Activated CD8-positive, alpha-beta T cell treated with anti-CD3 and anti-CD28 coated beads for 36 hours (primary cell): ENCODE measurements at regions not wholly inside any gene's neighbourhood (a gene's known extent, or its start where the extent isn't known, plus 50 kb on each side); places are given as distances from the start of the nearest gene placed in this dataset.

Source experiments
- ATAC-seq: fragments of 200-7000 bp; cut with Tn5 transposase; one replicate; pipeline ENCODE4 v1.10.0; 2021; ENCODE audit warnings: mild to moderate bottlenecking, moderate library complexity
- CTCF ChIA-PET: fragments of 350-600 bp; sonication (Branson Sonifier 250); formaldehyde crosslinking; loops from one replicate; lab custom pipeline; 2021; ENCODE audit warnings: antibody characterized with exemption; lab: Charles Lee
- POLR2A ChIA-PET: fragments of 350-600 bp; sonication (Branson Sonifier 250); formaldehyde crosslinking; loops from one replicate; lab custom pipeline; 2021; ENCODE audit warnings: antibody characterized with exemption; lab: Charles Lee
- DNase-seq: peaks from one replicate; pipeline ENCODE4 v3.0.0-alpha.2; 2020
- H3K27ac Mint-ChIP-seq: one replicate; pipeline ENCODE4 v1.8.0; 2021; ENCODE audit warnings: mild to moderate bottlenecking, mixed read lengths
- H3K27me3 Mint-ChIP-seq: one replicate; pipeline ENCODE4 v1.8.0; 2021; ENCODE audit warnings: mixed read lengths
- H3K36me3 Mint-ChIP-seq: one replicate; pipeline ENCODE4 v1.8.0; 2021; ENCODE audit warnings: low read depth, mixed read lengths
- H3K4me1 Mint-ChIP-seq: one replicate; pipeline ENCODE4 v1.8.0; 2021; ENCODE audit warnings: low read depth, mixed read lengths
- H3K4me3 Mint-ChIP-seq: one replicate; pipeline ENCODE4 v1.8.0; 2021; ENCODE audit warnings: mild to moderate bottlenecking, moderate library complexity, mixed read lengths
- H3K9me3 Mint-ChIP-seq: one replicate; pipeline ENCODE4 v1.8.0; 2021; ENCODE audit warnings: mixed read lengths
- CTCF ChIP-seq: fragments of 200-600 bp; IDR thresholded peaks from one replicate; pipeline ENCODE4 v1.8.0; 2022; ENCODE audit warnings: antibody characterized with exemption, mild to moderate bottlenecking
- intact Hi-C: fragments of 100-400 bp; cut with micrococcal nuclease; formaldehyde crosslinking; loops from one replicate; pipeline ENCODE4 v1.10.0; 2022

- no peaks in the 10 kb centered on the region for H3K9me3 Mint-ChIP-seq
- TF ChIP-seq CTCF: no peak
- POLR2A ChIA-PET: no interaction called here
- no peak overlapping the region for H3K27ac Mint-ChIP-seq
- H3K36me3 Mint-ChIP-seq: peaks cover 29% of the 10 kb centered on the region
- ATAC-seq (no peak), DNase-seq (no peak)
- H3K27me3 Mint-ChIP-seq: no peaks in the 10 kb centered on the region
- intact Hi-C loops: no loop called here
- CTCF ChIA-PET: interaction anchor here (0.6 kb wide), 2 partner anchors 28 to 560 kb away, joined by 3 to 6 read pairs; no protein-coding TSS in a partner anchor
- H3K4me1 Mint-ChIP-seq: peaks cover 5% of the 10 kb centered on the region
- no peak overlapping the region for H3K4me3 Mint-ChIP-seq
Observed at GRCh38 chr14:71692496-71692895, 239.7 kb upstream of the RGS6 start.

- no peaks in the 10 kb centered on the region for H3K9me3 Mint-ChIP-seq
- intact Hi-C loops: no loop called here
- H3K27me3 Mint-ChIP-seq: no peaks in the 10 kb centered on the region
- H3K27ac Mint-ChIP-seq: no peak overlapping the region
- CTCF ChIA-PET: interaction anchor here (0.6 kb wide), 2 partner anchors 27 to 561 kb away, joined by 3 to 6 read pairs; no protein-coding TSS in a partner anchor
- no peak overlapping the region for H3K4me3 Mint-ChIP-seq
- POLR2A ChIA-PET: no interaction called here
- no peak for TF ChIP-seq CTCF
- H3K36me3 Mint-ChIP-seq: peaks cover 32% of the 10 kb centered on the region
- H3K4me1 Mint-ChIP-seq: peaks cover 5% of the 10 kb centered on the region
- no peak for ATAC-seq
- no peak for DNase-seq
Observed at GRCh38 chr14:71693381-71693780, 238.8 kb upstream of the RGS6 start.

GRCh38 chr14:71694591-71695530 lies 237.4 kb upstream of the RGS6 start:
- CTCF ChIA-PET: no interaction called here
- no peak for DNase-seq
- Mint-ChIP-seq H3K9me3 (no peaks in the 10 kb centered on the region), H3K4me1 (peaks cover 5% of the 10 kb centered on the region), H3K36me3 (peaks cover 41% of the 10 kb centered on the region), H3K27me3 (no peaks in the 10 kb centered on the region), H3K27ac (no peak overlapping the region), H3K4me3 (no peak overlapping the region)
- intact Hi-C loops: no loop called here
- POLR2A ChIA-PET: no interaction called here
- ATAC-seq: no peak
- no peak for TF ChIP-seq CTCF

- TF ChIP-seq CTCF: no peak
- CTCF ChIA-PET: no interaction called here
- no peak overlapping the region for H3K27ac Mint-ChIP-seq
Observed at GRCh38 chr14:71695611-71696350, 236.4 kb upstream of the RGS6 start.

More at GRCh38 chr14:71695611-71696350, 236.4 kb upstream of the RGS6 start:
- Mint-ChIP-seq H3K9me3 (no peaks in the 10 kb centered on the region), H3K27me3 (no peaks in the 10 kb centered on the region), H3K4me1 (peaks cover 5% of the 10 kb centered on the region), H3K36me3 (peaks cover 38% of the 10 kb centered on the region), H3K4me3 (no peak overlapping the region)
- no peak for ATAC-seq
- intact Hi-C loops: no loop called here
- no peak for DNase-seq
- POLR2A ChIA-PET: no interaction called here
